HL-60 (cell line): ENCODE measurements at regions not wholly inside any gene's neighbourhood (a gene's known extent, or its start where the extent isn't known, plus 50 kb on each side); places are given as distances from the start of the nearest gene placed in this dataset.

Experiments used
- DNase-seq, 2 experiments: peaks; one replicate each; pipeline ENCODE4 v3.0.0-alpha.2; 2010 to 2020; ENCODE audit warnings: low read depth in 1 of 2, low spot score in 1 of 2
- H3K27ac ChIP-seq: fragments of 250-450 bp; sonication (Bioruptor Pico); replicated peaks from 2 replicates; pipeline ENCODE4 v1.5.1; 2020; ENCODE audit warnings: mild to moderate bottlenecking, moderate library complexity
- H3K27me3 ChIP-seq: fragments of 250-450 bp; sonication (Bioruptor Pico); 2 replicates; pipeline ENCODE4 v1.5.1; 2021; ENCODE audit warnings: mild to moderate bottlenecking, moderate library complexity; ENCODE audit not compliant: insufficient read depth, poor library complexity, severe bottlenecking
- H3K4me3 ChIP-seq: replicated peaks from 2 replicates; pipeline ENCODE4 v1.5.1; 2011; ENCODE audit warnings: mild to moderate bottlenecking, control low read depth, low read length; ENCODE audit not compliant: insufficient read depth
- CTCF ChIP-seq: IDR thresholded peaks from one replicate; pipeline ENCODE4 v1.5.1; 2011; ENCODE audit warnings: low read length, control low read depth, inconsistent platforms; ENCODE audit not compliant: insufficient read depth
- GABPA ChIP-seq: IDR thresholded peaks from 2 replicates; pipeline ENCODE4 v1.6.1; 2012; ENCODE audit warnings: low read depth
- POLR2AphosphoS5 ChIP-seq: IDR thresholded peaks from 2 replicates; pipeline ENCODE4 v1.6.1; 2012; ENCODE audit warnings: low read depth
- REST ChIP-seq: IDR thresholded peaks from 2 replicates; pipeline ENCODE4 v1.6.1; 2012; ENCODE audit warnings: low read depth; ENCODE audit not compliant: insufficient replicate concordance
- SPI1 ChIP-seq: IDR thresholded peaks from 2 replicates; pipeline ENCODE4 v1.6.1; 2012; ENCODE audit warnings: low read depth, mild to moderate bottlenecking, borderline replicate concordance

GRCh38 chr18:40678318-40678717 lies 1276.7 kb upstream of the PIK3C3 start:
- no peak overlapping the region for H3K27ac ChIP-seq
- no peak for DNase-seq
- no peaks in the 10 kb centered on the region for H3K27me3 ChIP-seq
- no peak overlapping the region for H3K4me3 ChIP-seq
- TF ChIP-seq GABPA (no peak), POLR2AphosphoS5 (no peak), REST (no peak), SPI1 (no peak), CTCF (no peak)

GRCh38 chr18:40676668-40677067 lies 1278.4 kb upstream of the PIK3C3 start:
- no peak overlapping the region for H3K4me3 ChIP-seq
- no peak overlapping the region for H3K27ac ChIP-seq
- no peak for DNase-seq
- H3K27me3 ChIP-seq: no peaks in the 10 kb centered on the region
- TF ChIP-seq CTCF: no peak
- no peak for TF ChIP-seq POLR2AphosphoS5
- no peak for TF ChIP-seq GABPA
- no peak for TF ChIP-seq REST
- TF ChIP-seq SPI1: no peak

- Histone ChIP-seq H3K27ac (no peak overlapping the region), H3K4me3 (no peak overlapping the region), H3K27me3 (no peaks in the 10 kb centered on the region)
- TF ChIP-seq REST (no peak), SPI1 (no peak), CTCF (no peak), GABPA (no peak), POLR2AphosphoS5 (no peak)
- no peak for DNase-seq
Measured at GRCh38 chr18:40673150-40673549, 1281.9 kb upstream of the PIK3C3 start.
